ENCODE measurements at regions not wholly inside any gene's neighbourhood (a gene's known extent, or its start where the extent isn't known, plus 50 kb on each side); places are given as distances from the start of the nearest gene placed in this dataset.

DNA sequence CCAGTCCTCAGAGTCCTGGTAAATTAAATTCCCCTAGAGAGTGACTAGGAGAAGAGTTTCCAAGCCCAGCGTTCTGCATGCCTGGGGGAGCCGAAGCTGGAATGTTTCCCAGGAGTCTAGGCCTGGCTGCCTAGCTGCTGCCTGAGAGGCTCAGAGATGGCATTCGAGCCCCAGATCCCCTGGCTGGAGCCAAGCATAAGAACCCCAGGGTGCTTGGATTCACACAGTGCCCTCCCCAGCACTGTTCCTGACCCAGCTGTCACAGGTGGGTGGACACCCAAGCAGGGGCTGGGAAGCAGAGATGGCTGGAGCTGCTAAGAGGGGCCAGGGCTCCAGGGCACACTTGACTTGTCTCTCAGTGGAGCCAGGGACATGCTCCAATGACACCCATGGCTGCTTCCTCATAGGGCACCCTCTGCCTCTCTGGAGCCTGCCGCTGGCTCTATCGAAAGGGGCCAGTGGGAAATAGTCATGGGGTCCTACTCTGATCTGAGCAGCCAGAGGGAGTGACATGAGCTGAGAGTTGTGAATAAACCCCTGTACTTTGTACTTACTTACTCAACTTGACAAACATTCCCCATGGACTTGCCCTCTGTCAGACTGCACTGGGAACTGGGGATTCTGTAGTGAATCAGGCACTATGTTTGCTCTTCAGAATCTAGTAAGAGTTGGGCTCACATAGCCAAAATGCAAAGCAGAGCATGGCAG lies 62.6 kb upstream of the XPA start:
- intact Hi-C loops (cut with DNase I; ENCODE audit: low total_unique reads) = no loop called here
- Histone ChIP-seq H3K27ac (no peak overlapping the region), H3K4me1 (no peaks in the 10 kb centered on the region), H3K27me3 (no peaks in the 10 kb centered on the region), H3K9me3 (no peaks in the 10 kb centered on the region), H3K36me3 (no peaks in the 10 kb centered on the region), H3K4me3 (no peak overlapping the region)
- no peak for DNase-seq
- TF ChIP-seq, protein P1, sequence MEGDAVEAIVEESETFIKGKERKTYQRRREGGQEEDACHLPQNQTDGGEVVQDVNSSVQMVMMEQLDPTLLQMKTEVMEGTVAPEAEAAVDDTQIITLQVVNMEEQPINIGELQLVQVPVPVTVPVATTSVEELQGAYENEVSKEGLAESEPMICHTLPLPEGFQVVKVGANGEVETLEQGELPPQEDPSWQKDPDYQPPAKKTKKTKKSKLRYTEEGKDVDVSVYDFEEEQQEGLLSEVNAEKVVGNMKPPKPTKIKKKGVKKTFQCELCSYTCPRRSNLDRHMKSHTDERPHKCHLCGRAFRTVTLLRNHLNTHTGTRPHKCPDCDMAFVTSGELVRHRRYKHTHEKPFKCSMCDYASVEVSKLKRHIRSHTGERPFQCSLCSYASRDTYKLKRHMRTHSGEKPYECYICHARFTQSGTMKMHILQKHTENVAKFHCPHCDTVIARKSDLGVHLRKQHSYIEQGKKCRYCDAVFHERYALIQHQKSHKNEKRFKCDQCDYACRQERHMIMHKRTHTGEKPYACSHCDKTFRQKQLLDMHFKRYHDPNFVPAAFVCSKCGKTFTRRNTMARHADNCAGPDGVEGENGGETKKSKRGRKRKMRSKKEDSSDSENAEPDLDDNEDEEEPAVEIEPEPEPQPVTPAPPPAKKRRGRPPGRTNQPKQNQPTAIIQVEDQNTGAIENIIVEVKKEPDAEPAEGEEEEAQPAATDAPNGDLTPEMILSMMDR (IDR thresholded peaks at IDR 0.05) = no peak
- TF ChIP-seq POLR2A (IDR thresholded peaks at IDR 0.05) = no peak

DNA sequence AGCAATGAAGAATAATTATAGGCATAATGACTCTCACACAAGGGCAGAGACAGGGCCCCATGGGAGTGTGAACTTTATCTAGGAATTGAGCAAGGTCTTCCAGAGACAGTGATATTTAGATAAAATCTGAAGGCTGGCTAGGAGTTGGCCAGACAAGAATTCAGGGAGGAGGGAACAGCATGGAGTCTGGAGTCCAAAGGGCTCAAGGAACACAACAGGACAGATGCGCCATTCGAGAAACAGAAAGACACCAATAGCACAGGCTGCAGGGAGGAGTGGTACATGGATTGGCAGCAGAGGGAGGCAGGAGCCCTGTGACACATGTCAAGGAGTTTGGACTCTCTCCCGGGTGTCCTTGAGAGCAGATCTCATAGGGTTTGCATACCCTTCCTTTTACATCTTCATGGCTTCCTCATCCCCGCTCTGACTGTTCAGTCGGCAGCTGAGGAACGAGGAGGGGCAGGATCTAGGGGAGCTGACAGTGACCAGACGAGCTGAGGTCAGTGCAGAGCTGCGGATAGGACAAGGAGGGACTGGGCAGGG lies 64.0 kb upstream of the XPA start:
- Histone ChIP-seq H3K27me3 (no peaks in the 10 kb centered on the region), H3K4me3 (no peak overlapping the region), H3K4me1 (no peaks in the 10 kb centered on the region), H3K9me3 (no peaks in the 10 kb centered on the region), H3K36me3 (no peaks in the 10 kb centered on the region), H3K27ac (no peak overlapping the region)
- intact Hi-C loops (cut with DNase I; ENCODE audit: low total_unique reads) = no loop called here
- DNase-seq = no peak
- TF ChIP-seq, protein P1 (IDR thresholded peaks at IDR 0.05) = no peak
- no peak for TF ChIP-seq POLR2A (IDR thresholded peaks at IDR 0.05)

DNA sequence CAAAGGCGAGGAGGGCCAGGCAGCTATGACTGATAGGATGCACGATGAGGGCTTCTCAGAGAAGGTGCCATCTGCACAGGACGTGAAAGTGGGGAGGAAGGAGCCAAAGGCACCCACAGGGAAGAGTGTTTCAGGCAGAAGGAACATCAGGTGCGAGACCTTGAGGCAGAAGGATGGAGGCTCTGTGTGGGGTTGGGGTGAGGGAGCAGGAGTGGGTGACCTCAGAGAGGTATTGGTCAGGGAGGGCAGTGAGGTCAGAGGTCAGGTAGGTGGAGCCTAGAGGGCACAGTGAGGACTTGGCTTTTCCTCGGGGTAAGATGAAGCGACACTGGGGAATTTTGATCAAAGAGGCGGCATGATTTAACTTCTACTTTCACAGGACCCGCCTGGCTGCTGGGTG lies 64.7 kb upstream of the XPA start:
- no peak for DNase-seq
- Histone ChIP-seq H3K4me1 (no peaks in the 10 kb centered on the region), H3K36me3 (no peaks in the 10 kb centered on the region), H3K27ac (no peak overlapping the region), H3K9me3 (no peaks in the 10 kb centered on the region), H3K4me3 (no peak overlapping the region), H3K27me3 (no peaks in the 10 kb centered on the region)
- TF ChIP-seq, protein P1 (IDR thresholded peaks at IDR 0.05) = no peak
- no peak for TF ChIP-seq POLR2A (IDR thresholded peaks at IDR 0.05)
- intact Hi-C loops (cut with DNase I; ENCODE audit: low total_unique reads) = no loop called here

DNA sequence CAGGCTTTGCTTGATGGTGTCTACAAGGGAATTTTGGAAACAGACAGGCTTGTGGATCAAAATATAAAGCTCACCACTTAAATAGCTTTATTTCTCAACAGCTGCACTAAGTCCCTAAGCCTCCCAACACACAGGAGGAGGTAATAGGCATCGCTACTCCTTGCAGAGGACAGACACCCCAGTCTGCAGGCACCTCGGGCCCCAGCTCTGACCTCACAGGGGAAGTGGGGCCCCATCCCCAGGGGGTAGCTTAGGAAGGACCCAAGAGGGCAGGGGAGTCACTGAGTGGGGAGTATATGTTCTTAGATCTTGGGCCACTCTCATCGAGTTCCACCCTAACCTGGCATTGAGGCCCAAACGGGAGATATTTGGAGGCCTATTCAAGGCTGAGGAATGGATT lies 66.7 kb upstream of the XPA start:
- Histone ChIP-seq H3K27ac (no peak overlapping the region), H3K36me3 (no peaks in the 10 kb centered on the region), H3K9me3 (no peaks in the 10 kb centered on the region), H3K4me1 (no peaks in the 10 kb centered on the region), H3K27me3 (no peaks in the 10 kb centered on the region), H3K4me3 (no peak overlapping the region)
- no peak for DNase-seq
- intact Hi-C loops (cut with DNase I; ENCODE audit: low total_unique reads) = no loop called here
- TF ChIP-seq POLR2A (IDR thresholded peaks at IDR 0.05) = no peak
- TF ChIP-seq, protein P1 (IDR thresholded peaks at IDR 0.05) = no peak

DNA sequence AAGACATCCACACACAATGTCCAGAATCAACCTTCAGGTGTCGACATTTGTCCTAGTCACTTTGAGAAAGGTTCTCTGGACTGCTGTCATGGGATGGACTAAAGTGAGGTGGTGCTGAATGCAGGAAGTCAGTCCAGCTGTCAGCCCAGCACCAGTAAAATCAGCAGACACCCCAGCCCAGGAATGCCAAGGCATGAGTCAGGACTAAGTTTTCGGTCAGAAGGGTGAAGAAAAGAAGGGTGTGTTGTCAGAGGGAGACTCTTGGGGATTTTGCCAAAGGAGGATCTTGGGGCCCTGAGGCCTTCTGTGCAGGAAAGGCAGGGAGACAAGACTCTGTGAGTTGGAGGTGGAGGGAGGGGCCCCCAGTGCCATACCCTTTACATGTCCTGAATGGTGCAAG lies 69.0 kb upstream of the XPA start:
- H3K27me3 ChIP-seq = no peaks in the 10 kb centered on the region
- no peak overlapping the region for H3K4me3 ChIP-seq
- H3K27ac ChIP-seq = no peak overlapping the region
- intact Hi-C loops (cut with DNase I; ENCODE audit: low total_unique reads) = no loop called here
- no peak for TF ChIP-seq POLR2A (IDR thresholded peaks at IDR 0.05)
- TF ChIP-seq, protein P1 (IDR thresholded peaks at IDR 0.05) = no peak
- no peak for DNase-seq
- no peaks in the 10 kb centered on the region for H3K9me3 ChIP-seq
- H3K4me1 ChIP-seq = no peaks in the 10 kb centered on the region
- no peaks in the 10 kb centered on the region for H3K36me3 ChIP-seq

Data from uterus (tissue), 3 donors.